B cell (primary cell): ENCODE measurements at regions not wholly inside any gene's neighbourhood (a gene's known extent, or its start where the extent isn't known, plus 50 kb on each side); places are given as distances from the start of the nearest gene placed in this dataset.

ENCODE experiments used
- ATAC-seq: fragments of 200-7000 bp; cut with Tn5 transposase; one replicate; pipeline ENCODE4 v1.10.0; 2021; ENCODE audit warnings: low read depth, mild to moderate bottlenecking, moderate number of reproducible peaks, moderate library complexity
- CTCF ChIA-PET: fragments of 350-600 bp; sonication (Branson Sonifier 250); formaldehyde crosslinking; loops from one replicate; lab custom pipeline; 2021; ENCODE audit warnings: antibody characterized with exemption, inconsistent platforms; lab: Charles Lee
- POLR2A ChIA-PET: fragments of 350-600 bp; sonication (Branson Sonifier 250); formaldehyde crosslinking; loops from one replicate; lab custom pipeline; 2021; ENCODE audit warnings: antibody characterized with exemption; lab: Charles Lee
- DNase-seq: peaks from one replicate; pipeline ENCODE4 v3.0.0; 2013
- H2AFZ ChIP-seq: 2 replicates; pipeline ENCODE4 v1.6.1; 2012; ENCODE audit warnings: mild to moderate bottlenecking, low read depth, low read length; ENCODE audit not compliant: insufficient read depth, poor library complexity, severe bottlenecking
- H3K27ac ChIP-seq, 2 donors: 1 replicate in 1 of 2; 2 replicates in 1 of 2; pipeline ENCODE4 v1.5.1; 2012 to 2013; ENCODE audit warnings: low read length in 2 of 2, mild to moderate bottlenecking in 2 of 2, moderate library complexity in 1 of 2
- H3K27me3 ChIP-seq, 4 experiments: fragments of 200-600 bp in 1 of 4; sonication (generic) in 1 of 4; replicated peaks in 1 of 4; 1 replicate in 2 of 4; 2 replicates in 2 of 4; pipeline versions ENCODE4 v1.6.1 to v1.7.0; 2013 to 2016; ENCODE audit warnings: low read length in 3 of 4, mild to moderate bottlenecking in 2 of 4, mixed read lengths in 1 of 4, moderate library complexity in 1 of 4; ENCODE audit not compliant: insufficient read depth in 4 of 4, control insufficient read depth in 3 of 4; ENCODE audit errors: control extremely low read depth in 1 of 4
- H3K36me3 ChIP-seq, 2 experiments: replicated peaks in 1 of 2; 1 replicate in 1 of 2; 2 replicates in 1 of 2; pipeline versions ENCODE4 v1.6.1 to v1.7.1; 2013; ENCODE audit warnings: low read length in 1 of 2; ENCODE audit not compliant: insufficient read depth in 2 of 2, control insufficient read depth in 1 of 2; ENCODE audit errors: control extremely low read depth in 1 of 2, extremely low read depth in 1 of 2
- H3K4me1 ChIP-seq, 2 donors: fragments of 200-600 bp in 1 of 2; sonication (generic) in 1 of 2; 1 replicate in 1 of 2; 2 replicates in 1 of 2; pipeline versions ENCODE4 v1.5.1 to v1.6.1; 2013 to 2017; ENCODE audit warnings: low read length in 2 of 2; ENCODE audit not compliant: control insufficient read depth in 2 of 2, insufficient read depth in 2 of 2
- H3K4me2 ChIP-seq: replicated peaks from 2 replicates; pipeline ENCODE3; 2012; ENCODE audit warnings: mild to moderate bottlenecking, low read depth, low read length; ENCODE audit not compliant: poor library complexity, severe bottlenecking
- H3K4me3 ChIP-seq, 5 experiments: fragments of 200-600 bp in 1 of 5; sonication (generic) in 1 of 5; 1 replicate in 3 of 5; 2 replicates in 2 of 5; pipeline versions ENCODE4 v1.5.1 to v1.7.0; 2011 to 2016; ENCODE audit warnings: low read length in 4 of 5, mild to moderate bottlenecking in 4 of 5, low read depth in 2 of 5, control low read depth in 1 of 5, moderate library complexity in 1 of 5; ENCODE audit not compliant: insufficient read depth in 1 of 5; ENCODE audit errors: control extremely low read depth in 1 of 5, extremely low read depth in 1 of 5
- H3K79me2 ChIP-seq: fragments of 200-600 bp; sonication (generic); one replicate; pipeline ENCODE4 v1.6.0; 2016; ENCODE audit warnings: low read length; ENCODE audit not compliant: control insufficient read depth, insufficient read depth
- H3K9ac ChIP-seq: fragments of 200-600 bp; sonication (generic); 2 replicates; pipeline ENCODE4 v1.6.1; 2017; ENCODE audit warnings: mild to moderate bottlenecking, low read length, moderate library complexity
- H3K9me3 ChIP-seq, 3 donors: one replicate each; pipeline versions ENCODE4 v1.6.1 to v1.7.1; 2013; ENCODE audit warnings: low read length in 2 of 3; ENCODE audit not compliant: control insufficient read depth in 2 of 3, insufficient read depth in 1 of 3; ENCODE audit errors: control extremely low read depth in 1 of 3
- H4K20me1 ChIP-seq: 2 replicates; pipeline ENCODE4 v1.6.0; 2012; ENCODE audit warnings: mild to moderate bottlenecking, low read length; ENCODE audit not compliant: insufficient read depth, control insufficient read depth, poor library complexity, severe bottlenecking
- H3K27ac Mint-ChIP-seq: one replicate; pipeline ENCODE4 v1.8.0; 2021; ENCODE audit warnings: mixed read lengths
- H3K27me3 Mint-ChIP-seq: one replicate; pipeline ENCODE4 v1.8.0; 2021; ENCODE audit warnings: mixed read lengths
- H3K4me1 Mint-ChIP-seq: one replicate; pipeline ENCODE4 v1.8.0; 2021; ENCODE audit warnings: mixed read lengths
- H3K4me3 Mint-ChIP-seq: one replicate; pipeline ENCODE4 v1.8.0; 2021; ENCODE audit warnings: mixed read lengths
- H3K9me3 Mint-ChIP-seq: one replicate; pipeline ENCODE4 v1.8.0; 2022; ENCODE audit warnings: mixed read lengths; ENCODE audit not compliant: insufficient read depth
- CTCF ChIP-seq: fragments of 200-600 bp; IDR thresholded peaks from one replicate; pipeline ENCODE4 v1.8.0; 2022; ENCODE audit warnings: antibody characterized with exemption, mild to moderate bottlenecking
- EZH2 ChIP-seq: IDR thresholded peaks from 2 replicates; pipeline ENCODE4 v1.6.1; 2012; ENCODE audit warnings: borderline replicate concordance, low read depth, mild to moderate bottlenecking, moderate library complexity, low read length; ENCODE audit not compliant: insufficient read depth, poor library complexity, severe bottlenecking
- WGBS: methylation state at CpG from one replicate; pipeline ENCODE4 v1.1.5; 2013; ENCODE audit warnings: missing lambda C conversion rate; ENCODE audit not compliant: insufficient coverage; 5-methylcytosine and 5-hydroxymethylcytosine counted together
- intact Hi-C: fragments of 100-400 bp; cut with micrococcal nuclease; formaldehyde crosslinking; loops from one replicate; pipeline ENCODE4 v1.10.0; 2022

- 90% methylated on average over 2 of the region's 3 CpGs for WGBS
- Mint-ChIP-seq H3K4me1 (no peaks in the 10 kb centered on the region), H3K27ac (no peak overlapping the region), H3K27me3 (peaks cover 11% of the 10 kb centered on the region), H3K4me3 (no peak overlapping the region), H3K9me3 (no peaks in the 10 kb centered on the region)
- no peak for ATAC-seq
- no peak overlapping the region for H3K9ac ChIP-seq
- no peak overlapping the region for H3K27ac ChIP-seq
- H3K4me2 ChIP-seq = no peak overlapping the region
- no peaks in the 10 kb centered on the region for H3K27me3 ChIP-seq
- H2AFZ ChIP-seq = no peak overlapping the region
- no peaks in the 10 kb centered on the region for H3K79me2 ChIP-seq
- DNase-seq = no peak
- ChIA-PET CTCF (no interaction called here), POLR2A (no interaction called here)
- intact Hi-C loops = no loop called here
- H4K20me1 ChIP-seq = no peaks in the 10 kb centered on the region
- no peaks in the 10 kb centered on the region for H3K36me3 ChIP-seq
- no peak overlapping the region for H3K4me3 ChIP-seq
- TF ChIP-seq EZH2 (no peak), CTCF (no peak)
- no peaks in the 10 kb centered on the region for H3K4me1 ChIP-seq
- H3K9me3 ChIP-seq = no peaks in the 10 kb centered on the region
Observed at GRCh38 chr4:145338568-145338967, 143.1 kb upstream of the SMAD1 start.

GRCh38 chr4:145337391-145337790 lies 144.3 kb upstream of the SMAD1 start:
- peaks cover 11% of the 10 kb centered on the region for H3K27me3 Mint-ChIP-seq
- ATAC-seq (no peak), DNase-seq (no peak)
- Histone ChIP-seq H3K9ac (no peak overlapping the region), H3K27me3 (no peaks in the 10 kb centered on the region), H3K79me2 (no peaks in the 10 kb centered on the region), H3K36me3 (no peaks in the 10 kb centered on the region), H3K4me3 (no peak overlapping the region), H3K4me2 (no peak overlapping the region), H3K27ac (no peak overlapping the region), H3K4me1 (no peaks in the 10 kb centered on the region), H3K9me3 (no peaks in the 10 kb centered on the region), H4K20me1 (no peaks in the 10 kb centered on the region), H2AFZ (no peak overlapping the region)
- intact Hi-C loops = no loop called here
- TF ChIP-seq EZH2 (no peak), CTCF (no peak)
- WGBS = no CpG with 5 or more reads among the region's 2 CpGs
- ChIA-PET POLR2A (no interaction called here), CTCF (no interaction called here)
- no peaks in the 10 kb centered on the region for H3K9me3 Mint-ChIP-seq
- no peak overlapping the region for H3K27ac Mint-ChIP-seq
- no peak overlapping the region for H3K4me3 Mint-ChIP-seq
- no peaks in the 10 kb centered on the region for H3K4me1 Mint-ChIP-seq
